K562 (cell line): ENCODE measurements at regions not wholly inside any gene's neighbourhood (a gene's known extent, or its start where the extent isn't known, plus 50 kb on each side); places are given as distances from the start of the nearest gene placed in this dataset.

ENCODE experiments used
- ATAC-seq: fragments of 200-7000 bp; cut with Tn5 transposase; 3 replicates; pipeline ENCODE4 v1.9.1; 2020; ENCODE audit warnings: moderate library complexity
- BruUV-seq: library from RNA; stranded (reverse); fragments of 400-500 nt; replicated peaks from 2 replicates; lab custom pipeline; 2021; lab: Mats Ljungman, UMichigan
- CTCF ChIA-PET: fragments of 300-600 bp; formaldehyde crosslinking; extraction: SDS; loops from one replicate; lab custom pipeline; 2021; ENCODE audit warnings: low intra/inter-chr PET ratio; lab: Yijun Ruan, JAX
- POLR2A ChIA-PET: fragments of 300-600, 350-650 bp; sonication (Branson Sonifier 250); formaldehyde crosslinking; extraction: SDS; loops from one replicate; lab custom pipeline; 2021; ENCODE audit warnings: antibody characterized with exemption, inconsistent platforms; lab: Yijun Ruan, JAX
- DNase-seq, 4 experiments: peaks; one replicate each; pipeline versions ENCODE4 v3.0.0 to v3.0.0-alpha.2; 2011 to 2018; ENCODE audit warnings: low spot score in 3 of 4, mixed read lengths in 3 of 4; ENCODE audit errors: extremely low read depth in 1 of 4
- FAIRE-seq: peaks from 2 replicates; lab custom pipeline; 2011; peaks lifted over from hg19 to GRCh38; lab: Jason Lieb, UNC
- H2AFZ ChIP-seq: 2 replicates; pipeline ENCODE4 v1.6.0; 2011; ENCODE audit warnings: low read depth, low read length, control low read depth, inconsistent platforms
- H3K27ac ChIP-seq: fragments of 200-600 bp; 3 replicates; pipeline ENCODE4 v1.8.0; 2011; ENCODE audit warnings: low read depth, mild to moderate bottlenecking, control low read depth, inconsistent platforms, low read length, moderate library complexity, mixed read lengths; ENCODE audit errors: extremely low read depth
- H3K27me3 ChIP-seq, 2 experiments: fragments of 300-600 bp in 1 of 2; 2 replicates in 1 of 2; 3 replicates in 1 of 2; pipeline versions ENCODE4 v1.6.0 to v1.8.0; 2011; ENCODE audit warnings: inconsistent platforms in 2 of 2, low read length in 2 of 2, mild to moderate bottlenecking in 1 of 2, mixed read lengths in 1 of 2, moderate library complexity in 1 of 2; ENCODE audit not compliant: control insufficient read depth in 2 of 2, insufficient read depth in 2 of 2
- H3K36me3 ChIP-seq: fragments of 300-600 bp; 3 replicates; pipeline ENCODE4 v1.8.0; 2011; ENCODE audit warnings: mild to moderate bottlenecking, low read length, inconsistent platforms; ENCODE audit not compliant: control insufficient read depth, insufficient read depth
- H3K4me1 ChIP-seq, 2 experiments: fragments of 200-600 bp in 1 of 2; replicated peaks in 1 of 2; 2 replicates in 1 of 2; 3 replicates in 1 of 2; pipeline versions ENCODE4 v1.5.1 to v1.8.0; 2011; ENCODE audit warnings: inconsistent platforms in 2 of 2, low read length in 2 of 2, mild to moderate bottlenecking in 1 of 2, mixed read lengths in 1 of 2, moderate library complexity in 1 of 2; ENCODE audit not compliant: control insufficient read depth in 2 of 2, insufficient read depth in 2 of 2
- H3K4me2 ChIP-seq: 2 replicates; pipeline ENCODE4 v1.6.1; 2011; ENCODE audit warnings: low read length, control low read depth, inconsistent platforms, mixed read lengths; ENCODE audit not compliant: insufficient read depth
- H3K4me3 ChIP-seq: fragments of 200-600 bp; sonication (generic), shearing (Covaris generic); 2 replicates; pipeline ENCODE4 v1.5.1; 2016; ENCODE audit warnings: control low read depth, inconsistent platforms
- H3K79me2 ChIP-seq: fragments of 200-600 bp; 3 replicates; pipeline ENCODE4 v1.8.0; 2011; ENCODE audit warnings: low read length, inconsistent platforms; ENCODE audit not compliant: control insufficient read depth, insufficient read depth
- H3K9ac ChIP-seq, 2 experiments: 2 replicates each; pipeline versions ENCODE4 v1.6.0 to v1.6.1; 2011; ENCODE audit warnings: low read depth in 2 of 2, low read length in 2 of 2, control low read depth in 1 of 2, inconsistent platforms in 1 of 2, mild to moderate bottlenecking in 1 of 2, mixed read lengths in 1 of 2; ENCODE audit not compliant: insufficient read depth in 1 of 2
- H3K9me1 ChIP-seq: one replicate; pipeline ENCODE4 v1.6.0; 2011; ENCODE audit warnings: inconsistent platforms, mild to moderate bottlenecking, low read length, moderate library complexity; ENCODE audit not compliant: control insufficient read depth, insufficient read depth
- H3K9me3 ChIP-seq: replicated peaks from 2 replicates; pipeline ENCODE4 v1.5.1; 2011; ENCODE audit warnings: low read depth, low read length, inconsistent platforms; ENCODE audit not compliant: control insufficient read depth, insufficient read depth
- H4K20me1 ChIP-seq: replicated peaks from 2 replicates; pipeline ENCODE4 v1.6.1; 2011; ENCODE audit warnings: low read length, inconsistent platforms, mixed read lengths; ENCODE audit not compliant: control insufficient read depth, insufficient read depth
- DNMT1 ChIP-seq: fragments of 450-650 bp; IDR thresholded peaks from 2 replicates; pipeline ENCODE4 v1.6.1; 2016; ENCODE audit warnings: antibody characterized with exemption, mild to moderate bottlenecking
- ELK3 ChIP-seq: fragments of 450-650 bp; formaldehyde crosslinking; IDR thresholded peaks from 2 replicates; pipeline ENCODE4 v1.4.0; 2020; ENCODE audit warnings: mild to moderate bottlenecking
- EP300 ChIP-seq: IDR thresholded peaks from 2 replicates; pipeline ENCODE4 v1.6.1; 2012; ENCODE audit warnings: low read length, improper control_type of control experiment
- FOXK2 ChIP-seq, 2 experiments: fragments of 450-650 bp; IDR thresholded peaks in 1 of 2; conservative IDR thresholded peaks in 1 of 2; 2 replicates each; pipeline ENCODE4 v1.6.1; 2016; ENCODE audit warnings: low read depth in 2 of 2, mild to moderate bottlenecking in 1 of 2
- FOXM1 ChIP-seq, 2 experiments: fragments of 450-650 bp in 1 of 2; sonication (generic) in 1 of 2; formaldehyde crosslinking in 1 of 2; IDR thresholded peaks; 2 replicates each; pipeline versions ENCODE4 v1.6.1 to v1.9.0; 2017 to 2022; ENCODE audit warnings: low read depth in 2 of 2, mild to moderate bottlenecking in 2 of 2, missing genetic modification reagents in 1 of 2, moderate library complexity in 1 of 2
- KDM1A ChIP-seq, 2 experiments: fragments of 450-650 bp; IDR thresholded peaks; 2 replicates each; pipeline ENCODE4 v1.6.1; 2016; ENCODE audit warnings: mild to moderate bottlenecking in 2 of 2
- KLF10 ChIP-seq: fragments of 250-450 bp; sonication (Bioruptor Pico); IDR thresholded peaks from 2 replicates; pipeline ENCODE4 v1.6.1; 2021; ENCODE audit warnings: matching md5 sums
- KLF16 ChIP-seq: IDR thresholded peaks from 2 replicates; pipeline ENCODE4 v1.6.1; 2016; ENCODE audit warnings: antibody characterized with exemption
- MAFG ChIP-seq: fragments of 450-650 bp; conservative IDR thresholded peaks from 2 replicates; pipeline ENCODE4 v1.6.1; 2016; ENCODE audit warnings: missing genetic modification characterization, missing compliant biosample characterization
- MBD1 ChIP-seq: fragments of 250-450 bp; sonication (Bioruptor Pico); IDR thresholded peaks from 2 replicates; pipeline ENCODE4 v1.8.0; 2022; ENCODE audit warnings: inconsistent platforms
- RBM25 ChIP-seq: fragments of 200-400 bp; formaldehyde crosslinking; IDR thresholded peaks from 2 replicates; pipeline ENCODE4 v1.6.1; 2018; ENCODE audit warnings: low read length, low read depth, moderate library complexity; ENCODE audit not compliant: severe bottlenecking
- SMARCC2 ChIP-seq: fragments of 450-650 bp; IDR thresholded peaks from 2 replicates; pipeline ENCODE4 v1.6.1; 2017; ENCODE audit warnings: antibody characterized with exemption, moderate library complexity, mild to moderate bottlenecking, low read depth
- SOX6 ChIP-seq: fragments of 450-650 bp; IDR thresholded peaks from 2 replicates; pipeline ENCODE4 v1.6.1; 2014; ENCODE audit warnings: mild to moderate bottlenecking
- XRCC5 ChIP-seq: fragments of 200-400 bp; formaldehyde crosslinking; IDR thresholded peaks from 2 replicates; pipeline ENCODE4 v1.6.1; 2017; ENCODE audit warnings: low read depth, mild to moderate bottlenecking, low read length
- ZNF217 ChIP-seq: sonication (generic); formaldehyde crosslinking; IDR thresholded peaks from 2 replicates; pipeline ENCODE4 v1.8.0; 2022; ENCODE audit warnings: mild to moderate bottlenecking, missing genetic modification reagents
- ZNF316 ChIP-seq: fragments of 450-650 bp; IDR thresholded peaks from 2 replicates; pipeline ENCODE4 v1.6.1; 2016
- ZNF717 ChIP-seq: fragments of 250-450 bp; sonication (Bioruptor Pico); IDR thresholded peaks from 2 replicates; pipeline ENCODE4 v1.5.0; 2021
- WGBS: fragments of 100-300 bp; shearing (Covaris generic); methylation state at CpG from one replicate; pipeline ENCODE4 v1.1.6; 2016; ENCODE audit warnings: low coverage, mixed read lengths; ENCODE audit not compliant: insufficient coverage; ENCODE audit errors: missing lambda C conversion rate; 5-methylcytosine and 5-hydroxymethylcytosine counted together
- in situ Hi-C: fragments of 300-500 bp; cut with MboI; formaldehyde crosslinking; loops from 4 replicates; pipeline ENCODE4 v1.15.0; 2018; ENCODE audit warnings: inconsistent platforms, mixed read lengths
- intact Hi-C: fragments of 100-400 bp; cut with micrococcal nuclease; formaldehyde crosslinking; loops from 2 replicates; pipeline ENCODE4 v1.14.2; 2022
- TF ChIP-seq, protein P1 (sequence below): sonication (generic); formaldehyde crosslinking; IDR thresholded peaks from 2 replicates; pipeline ENCODE4 v1.8.1; 2023; ENCODE audit warnings: missing genetic modification reagents, mild to moderate bottlenecking, borderline replicate concordance

DNA sequence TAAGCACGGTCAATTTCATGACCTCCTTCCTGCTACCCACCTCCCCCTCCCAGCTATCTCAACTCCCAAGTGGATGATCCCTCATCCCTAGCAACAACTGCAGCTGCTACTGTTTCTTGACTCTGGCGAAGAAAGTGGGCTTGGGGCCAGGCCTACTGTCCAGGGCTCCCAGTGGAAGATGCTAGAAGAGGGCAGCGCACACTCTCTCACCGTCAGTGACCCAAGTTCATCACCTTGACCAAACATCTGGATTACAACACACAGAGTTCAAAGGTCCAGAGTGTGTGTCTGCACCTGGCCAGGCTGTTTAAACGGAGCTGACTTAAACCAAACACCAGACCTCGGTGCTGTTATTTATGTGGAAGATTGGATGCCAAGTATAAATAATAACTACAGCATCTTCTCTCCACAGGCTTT lies 385.6 kb downstream of the SHQ1 start:
- no peak for FAIRE-seq
- Histone ChIP-seq H3K36me3 (no peaks in the 10 kb centered on the region), H3K9ac (no peak overlapping the region), H3K9me3 (no peaks in the 10 kb centered on the region), H3K4me3 (no peak overlapping the region), H3K9me1 (no peaks in the 10 kb centered on the region), H3K27ac (no peak overlapping the region), H3K79me2 (no peaks in the 10 kb centered on the region), H4K20me1 (no peaks in the 10 kb centered on the region), H3K4me1 (peaks cover 4 to 27% of the 10 kb centered on the region in 2 experiments; a peak in 4 of 5 replicates), H3K4me2 (no peak overlapping the region), H2AFZ (peak overlapping the region; percentile 21; the same call in 1 of the 2 replicates), H3K27me3 (no peaks in the 10 kb centered on the region; a peak in 1 of 5 replicates)
- no peak for ATAC-seq
- DNase-seq = no peak
- ChIA-PET CTCF (no interaction called here), POLR2A (interaction anchor here (1.5 to 1.9 kb wide), 2 partner anchors 10 to 13 kb away, joined by 4 read pairs; no protein-coding TSS in a partner anchor)
- in situ Hi-C loops = no loop called here
- intact Hi-C loops = no loop called here
- no TSS peak for BruUV-seq
- WGBS = 62% methylated on average over 3 of the region's 6 CpGs
- TF ChIP-seq KLF16 = no peak
- no peak for TF ChIP-seq KDM1A (IDR thresholded peaks at IDR 0.05)
- TF ChIP-seq FOXM1 (IDR thresholded peaks at IDR 0.05; ENCODE audit: low read depth) = no peak
- TF ChIP-seq FOXM1 (CRISPR knock-in tag; IDR thresholded peaks at IDR 0.05; ENCODE audit: low read depth) = no peak
- no peak for TF ChIP-seq KLF10 (CRISPR knock-in tag)
- no peak for TF ChIP-seq ZNF717 (CRISPR knock-in tag)
- TF ChIP-seq RBM25 = no peak
- TF ChIP-seq EP300 = no peak
- TF ChIP-seq ZNF217 (CRISPR knock-in tag) = no peak
- no peak for TF ChIP-seq MBD1 (CRISPR knock-in tag)
- no peak for TF ChIP-seq MAFG (tag)
- no peak for TF ChIP-seq SMARCC2
- no peak for TF ChIP-seq FOXK2 (conservative IDR thresholded peaks at IDR 0.05 in 1 of 2, IDR thresholded peaks at IDR 0.05 in 1 of 2; ENCODE audit: low read depth in 2 of 2)
- no peak for TF ChIP-seq DNMT1
- TF ChIP-seq, protein P1, sequence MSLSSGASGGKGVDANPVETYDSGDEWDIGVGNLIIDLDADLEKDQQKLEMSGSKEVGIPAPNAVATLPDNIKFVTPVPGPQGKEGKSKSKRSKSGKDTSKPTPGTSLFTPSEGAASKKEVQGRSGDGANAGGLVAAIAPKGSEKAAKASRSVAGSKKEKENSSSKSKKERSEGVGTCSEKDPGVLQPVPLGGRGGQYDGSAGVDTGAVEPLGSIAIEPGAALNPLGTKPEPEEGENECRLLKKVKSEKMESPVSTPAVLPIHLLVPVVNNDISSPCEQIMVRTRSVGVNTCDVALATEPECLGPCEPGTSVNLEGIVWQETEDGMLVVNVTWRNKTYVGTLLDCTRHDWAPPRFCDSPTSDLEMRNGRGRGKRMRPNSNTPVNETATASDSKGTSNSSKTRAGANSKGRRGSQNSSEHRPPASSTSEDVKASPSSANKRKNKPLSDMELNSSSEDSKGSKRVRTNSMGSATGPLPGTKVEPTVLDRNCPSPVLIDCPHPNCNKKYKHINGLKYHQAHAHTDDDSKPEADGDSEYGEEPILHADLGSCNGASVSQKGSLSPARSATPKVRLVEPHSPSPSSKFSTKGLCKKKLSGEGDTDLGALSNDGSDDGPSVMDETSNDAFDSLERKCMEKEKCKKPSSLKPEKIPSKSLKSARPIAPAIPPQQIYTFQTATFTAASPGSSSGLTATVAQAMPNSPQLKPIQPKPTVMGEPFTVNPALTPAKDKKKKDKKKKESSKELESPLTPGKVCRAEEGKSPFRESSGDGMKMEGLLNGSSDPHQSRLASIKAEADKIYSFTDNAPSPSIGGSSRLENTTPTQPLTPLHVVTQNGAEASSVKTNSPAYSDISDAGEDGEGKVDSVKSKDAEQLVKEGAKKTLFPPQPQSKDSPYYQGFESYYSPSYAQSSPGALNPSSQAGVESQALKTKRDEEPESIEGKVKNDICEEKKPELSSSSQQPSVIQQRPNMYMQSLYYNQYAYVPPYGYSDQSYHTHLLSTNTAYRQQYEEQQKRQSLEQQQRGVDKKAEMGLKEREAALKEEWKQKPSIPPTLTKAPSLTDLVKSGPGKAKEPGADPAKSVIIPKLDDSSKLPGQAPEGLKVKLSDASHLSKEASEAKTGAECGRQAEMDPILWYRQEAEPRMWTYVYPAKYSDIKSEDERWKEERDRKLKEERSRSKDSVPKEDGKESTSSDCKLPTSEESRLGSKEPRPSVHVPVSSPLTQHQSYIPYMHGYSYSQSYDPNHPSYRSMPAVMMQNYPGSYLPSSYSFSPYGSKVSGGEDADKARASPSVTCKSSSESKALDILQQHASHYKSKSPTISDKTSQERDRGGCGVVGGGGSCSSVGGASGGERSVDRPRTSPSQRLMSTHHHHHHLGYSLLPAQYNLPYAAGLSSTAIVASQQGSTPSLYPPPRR (CRISPR knock-in tag) = no peak
- TF ChIP-seq SOX6 = no peak
- no peak for TF ChIP-seq XRCC5
- no peak for TF ChIP-seq ELK3 (CRISPR knock-in tag)
- no peak for TF ChIP-seq ZNF316
- TF ChIP-seq, all 486 proteins: peak for 0
